K562 (cell line): ENCODE measurements at regions not wholly inside any gene's neighbourhood (a gene's known extent, or its start where the extent isn't known, plus 50 kb on each side); places are given as distances from the start of the nearest gene placed in this dataset.

Experiments used
- CTBP1 ChIP-seq: fragments of 450-650 bp; IDR thresholded peaks from 2 replicates; pipeline ENCODE4 v1.6.1; 2016; ENCODE audit warnings: borderline replicate concordance
- HDAC1 ChIP-seq, 2 experiments: fragments of 450-650 bp; IDR thresholded peaks; 2 replicates each; pipeline ENCODE4 v1.6.1; 2016 to 2017; ENCODE audit warnings: inconsistent platforms in 1 of 2, mild to moderate bottlenecking in 1 of 2, moderate library complexity in 1 of 2
- MAX ChIP-seq: sonication (generic); formaldehyde crosslinking; IDR thresholded peaks from 2 replicates; pipeline ENCODE4 v1.9.0; 2022; ENCODE audit warnings: mild to moderate bottlenecking, missing genetic modification reagents
- MAZ ChIP-seq, 2 experiments: fragments of 450-650 bp in 1 of 2; sonication (generic) in 1 of 2; formaldehyde crosslinking; IDR thresholded peaks in 1 of 2; conservative IDR thresholded peaks in 1 of 2; 2 replicates each; pipeline versions ENCODE4 v1.4.0 to v1.5.0; 2020; ENCODE audit warnings: mild to moderate bottlenecking in 1 of 2, missing genetic modification reagents in 1 of 2
- TF ChIP-seq, protein P1 (sequence below), 3 experiments: IDR thresholded peaks in 2 of 3; conservative IDR thresholded peaks in 1 of 3; 2 replicates each; pipeline ENCODE4 v1.5.1; 2011 to 2012; ENCODE audit warnings: low read length in 3 of 3, mild to moderate bottlenecking in 3 of 3, control low read depth in 2 of 3, improper control_type of control experiment in 1 of 3, inconsistent platforms in 1 of 3, low read depth in 1 of 3, mixed read lengths in 1 of 3, moderate library complexity in 1 of 3; ENCODE audit not compliant: insufficient read depth in 2 of 3

DNA sequence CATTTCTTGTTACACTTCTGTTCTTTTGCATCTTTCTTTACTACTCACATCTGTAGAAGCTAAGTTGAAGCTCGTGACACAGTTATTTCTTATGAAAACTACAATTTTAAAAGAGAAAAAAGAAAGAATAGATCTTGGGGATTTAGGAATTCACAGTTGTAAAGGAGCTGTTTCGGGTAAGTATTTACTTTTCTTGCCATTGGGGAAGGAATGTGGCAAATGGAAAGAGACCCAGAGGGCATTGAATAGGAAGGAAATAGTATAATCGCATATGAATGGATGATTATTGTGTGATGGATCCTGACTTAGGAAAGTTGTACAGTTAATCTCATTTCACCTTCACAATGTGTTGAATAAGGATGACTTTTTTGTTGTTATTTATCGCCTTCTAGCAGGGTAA, 914.1 kb upstream of the CDH8 start:
- no peak for TF ChIP-seq MAZ (CRISPR knock-in tag; conservative IDR thresholded peaks at IDR 0.05 in 1 of 2, IDR thresholded peaks at IDR 0.05 in 1 of 2)
- TF ChIP-seq MAX (CRISPR knock-in tag), result no peak
- no peak for TF ChIP-seq CTBP1
- TF ChIP-seq, protein P1, sequence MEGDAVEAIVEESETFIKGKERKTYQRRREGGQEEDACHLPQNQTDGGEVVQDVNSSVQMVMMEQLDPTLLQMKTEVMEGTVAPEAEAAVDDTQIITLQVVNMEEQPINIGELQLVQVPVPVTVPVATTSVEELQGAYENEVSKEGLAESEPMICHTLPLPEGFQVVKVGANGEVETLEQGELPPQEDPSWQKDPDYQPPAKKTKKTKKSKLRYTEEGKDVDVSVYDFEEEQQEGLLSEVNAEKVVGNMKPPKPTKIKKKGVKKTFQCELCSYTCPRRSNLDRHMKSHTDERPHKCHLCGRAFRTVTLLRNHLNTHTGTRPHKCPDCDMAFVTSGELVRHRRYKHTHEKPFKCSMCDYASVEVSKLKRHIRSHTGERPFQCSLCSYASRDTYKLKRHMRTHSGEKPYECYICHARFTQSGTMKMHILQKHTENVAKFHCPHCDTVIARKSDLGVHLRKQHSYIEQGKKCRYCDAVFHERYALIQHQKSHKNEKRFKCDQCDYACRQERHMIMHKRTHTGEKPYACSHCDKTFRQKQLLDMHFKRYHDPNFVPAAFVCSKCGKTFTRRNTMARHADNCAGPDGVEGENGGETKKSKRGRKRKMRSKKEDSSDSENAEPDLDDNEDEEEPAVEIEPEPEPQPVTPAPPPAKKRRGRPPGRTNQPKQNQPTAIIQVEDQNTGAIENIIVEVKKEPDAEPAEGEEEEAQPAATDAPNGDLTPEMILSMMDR (IDR thresholded peaks at IDR 0.05 in 2 of 3, conservative IDR thresholded peaks at IDR 0.05 in 1 of 3; ENCODE audit: insufficient read depth in 2 of 3, low read depth in 1 of 3, low read length in 3 of 3), result no peak
- TF ChIP-seq HDAC1 (IDR thresholded peaks at IDR 0.05), result no peak
